Urothelium cell line (cell line): ENCODE measurements at regions not wholly inside any gene's neighbourhood (a gene's known extent, or its start where the extent isn't known, plus 50 kb on each side); places are given as distances from the start of the nearest gene placed in this dataset.

ENCODE experiments used
- DNase-seq: peaks from one replicate; pipeline ENCODE4 v3.0.0; 2011; ENCODE audit warnings: low spot score, mixed read lengths
- FAIRE-seq: peaks from 2 replicates; lab custom pipeline; 2011; peaks lifted over from hg19 to GRCh38; lab: Jason Lieb, UNC

DNA sequence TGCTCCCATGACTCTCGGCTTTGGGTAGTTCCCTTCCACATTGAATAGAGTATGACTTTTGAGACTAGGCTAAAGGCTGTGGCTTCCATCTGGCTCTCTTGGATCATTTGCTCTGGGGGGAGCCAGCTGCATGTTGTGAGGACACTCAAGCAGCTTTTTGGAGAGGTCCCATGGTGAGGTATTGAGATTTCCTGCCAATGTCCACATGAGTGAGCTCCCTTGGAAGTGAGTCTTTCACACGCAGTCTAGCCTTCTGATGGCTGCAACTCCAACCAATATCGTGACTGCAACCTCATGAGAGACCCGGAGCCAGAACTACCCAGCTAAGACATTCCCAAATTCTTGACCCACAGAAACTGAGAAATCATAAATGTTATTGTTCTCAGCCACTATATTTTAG, 127.7 kb upstream of the KAZN start:
- no peak for FAIRE-seq

DNA sequence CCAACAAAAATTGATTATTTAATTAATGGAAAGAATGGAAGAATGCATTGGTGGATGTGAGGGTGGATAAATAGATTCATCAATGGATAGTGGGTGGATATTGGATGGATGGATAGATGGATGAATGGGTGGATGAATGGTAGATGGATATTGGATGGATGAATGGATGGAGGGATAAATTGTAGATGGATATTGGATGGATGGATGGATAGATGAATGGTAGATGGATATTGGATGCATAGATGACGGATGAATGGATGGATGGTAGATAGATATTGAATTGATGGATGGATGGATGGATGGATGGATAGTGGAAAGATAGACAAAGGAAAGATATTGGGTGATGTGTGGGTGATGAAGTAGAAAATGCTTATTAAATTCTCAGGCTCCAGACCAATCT, 123.6 kb upstream of the KAZN start:
- FAIRE-seq (peak; percentile 48), DNase-seq (no peak)

More for the DNA sequence above, 127.7 kb upstream of the KAZN start:
- no peak for DNase-seq

DNA sequence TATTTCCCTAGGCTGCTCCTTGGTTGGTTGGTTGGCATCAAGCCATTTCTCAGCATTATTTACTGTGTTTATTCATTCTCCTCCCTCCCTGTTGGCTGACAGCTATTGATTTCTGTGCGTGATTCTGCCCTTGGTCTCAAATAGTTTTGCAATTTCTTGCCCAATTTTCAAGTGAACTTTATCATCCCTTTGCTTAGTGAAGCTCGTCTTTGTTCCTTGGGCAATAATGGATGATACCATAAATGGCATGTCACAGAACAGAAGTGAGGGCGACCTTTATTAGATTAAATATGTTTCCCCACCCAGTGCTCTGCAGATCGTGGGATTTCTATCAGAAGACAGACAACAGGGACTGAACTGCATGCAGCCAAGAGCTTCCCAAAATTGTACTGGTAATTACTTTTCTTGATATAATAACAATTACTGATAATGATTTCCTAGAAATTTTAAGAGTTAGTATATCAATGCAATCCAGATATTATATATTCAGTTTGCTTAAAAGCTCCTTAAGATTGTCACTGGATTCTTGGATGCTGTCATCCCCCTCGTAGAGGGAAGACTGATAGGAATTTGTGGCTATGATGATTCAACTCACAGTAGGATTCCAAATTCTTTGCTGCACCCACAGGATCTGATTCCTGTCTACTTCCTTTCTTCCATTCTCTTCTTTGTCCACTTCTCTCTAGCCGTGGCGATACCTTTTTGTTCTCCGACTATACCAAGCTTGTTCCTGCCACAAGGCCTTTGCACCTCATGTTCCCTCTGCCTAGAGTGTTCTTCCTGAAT, 122.1 kb upstream of the KAZN start:
- DNase-seq = peak; percentile 72
- no peak for FAIRE-seq

DNA sequence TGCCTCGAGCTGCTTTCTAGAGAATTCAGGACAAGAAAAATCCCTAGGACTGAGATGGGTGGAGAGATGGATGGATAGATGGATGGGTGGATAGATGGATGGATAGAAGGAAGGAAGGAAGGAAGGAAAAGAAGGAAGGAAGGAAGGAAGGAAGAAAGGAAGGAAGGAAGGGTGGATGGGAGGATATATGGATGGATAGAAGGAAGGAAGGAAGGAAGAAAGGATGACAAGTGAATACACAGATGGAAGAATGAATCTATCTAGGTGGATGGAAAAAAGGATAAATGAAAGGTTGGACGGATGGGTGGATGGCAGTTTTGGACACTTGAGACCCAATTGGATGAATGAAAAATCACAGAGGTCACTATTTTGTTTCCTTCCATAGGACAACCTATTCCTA, 120.4 kb upstream of the KAZN start:
- DNase-seq (no peak), FAIRE-seq (no peak)

DNA sequence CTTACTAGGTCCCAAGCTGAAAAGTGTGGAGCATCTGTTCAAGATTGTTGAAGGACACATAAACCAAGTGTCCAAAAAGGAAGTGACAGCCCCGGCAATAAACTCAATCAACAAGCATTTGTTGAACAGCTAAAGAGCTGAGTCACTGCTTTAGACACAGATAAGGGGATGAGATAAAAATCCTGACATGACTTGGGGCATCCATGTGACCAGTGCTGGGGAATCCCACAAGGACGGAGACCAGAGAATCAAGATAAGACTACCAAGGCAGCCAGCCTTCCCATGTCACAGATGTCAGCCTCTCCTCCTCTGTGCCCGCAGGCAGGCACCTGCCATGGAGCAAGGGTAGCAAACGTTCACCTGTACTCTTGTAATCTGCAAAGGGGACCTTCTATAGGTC, 118.6 kb upstream of the KAZN start:
- no peak for FAIRE-seq
- no peak for DNase-seq

DNA sequence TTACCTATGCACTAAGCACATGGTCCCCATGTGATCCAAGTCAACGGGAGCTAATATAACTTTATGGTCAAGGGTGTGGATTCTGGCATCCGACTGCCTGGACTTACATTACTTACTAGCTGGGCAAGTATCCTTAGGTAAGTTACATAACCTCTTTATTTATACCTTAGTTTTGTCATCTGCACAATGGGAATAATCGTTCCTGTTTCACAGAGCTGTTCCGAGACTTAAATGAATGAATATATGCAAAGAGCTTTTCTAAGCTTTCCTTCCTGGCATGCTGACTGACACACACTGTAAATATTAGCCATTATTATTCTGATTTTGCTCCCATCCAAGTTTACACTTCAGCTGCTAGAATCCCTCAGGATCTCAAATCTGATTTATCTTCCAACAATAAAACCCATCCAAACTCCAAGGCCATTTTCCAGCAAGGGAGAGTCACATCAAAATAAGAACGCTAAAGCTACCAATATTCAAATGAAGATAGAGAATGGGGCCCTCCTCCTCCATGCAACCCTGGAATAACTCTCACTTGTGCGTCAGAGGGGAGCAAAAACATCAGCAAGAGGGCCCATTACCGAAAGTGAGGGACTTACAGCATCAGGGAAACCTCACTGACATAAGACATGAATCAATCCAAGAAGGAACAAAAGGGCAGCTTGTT, 115.6 kb upstream of the KAZN start:
- DNase-seq (no peak), FAIRE-seq (no peak)

DNA sequence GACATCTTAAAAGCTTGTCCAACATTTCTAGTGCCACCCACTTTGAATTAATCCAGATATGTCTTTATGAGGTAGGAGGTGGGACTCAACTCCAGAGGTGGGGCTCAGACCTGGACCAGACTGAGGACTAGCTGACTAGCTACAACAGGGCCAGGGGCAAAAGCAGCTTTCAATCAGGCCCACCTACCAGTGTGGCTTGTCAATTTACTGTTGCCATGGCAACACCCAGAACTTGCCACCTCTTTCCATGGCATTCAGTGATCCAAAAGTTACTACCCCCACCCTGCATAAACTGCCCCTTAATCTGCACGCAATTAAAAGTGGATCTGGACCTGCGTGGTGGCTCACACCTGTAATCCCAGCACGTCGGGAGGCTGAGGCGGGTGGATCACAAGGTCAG, 113.2 kb upstream of the KAZN start:
- FAIRE-seq (no peak), DNase-seq (no peak)

DNA sequence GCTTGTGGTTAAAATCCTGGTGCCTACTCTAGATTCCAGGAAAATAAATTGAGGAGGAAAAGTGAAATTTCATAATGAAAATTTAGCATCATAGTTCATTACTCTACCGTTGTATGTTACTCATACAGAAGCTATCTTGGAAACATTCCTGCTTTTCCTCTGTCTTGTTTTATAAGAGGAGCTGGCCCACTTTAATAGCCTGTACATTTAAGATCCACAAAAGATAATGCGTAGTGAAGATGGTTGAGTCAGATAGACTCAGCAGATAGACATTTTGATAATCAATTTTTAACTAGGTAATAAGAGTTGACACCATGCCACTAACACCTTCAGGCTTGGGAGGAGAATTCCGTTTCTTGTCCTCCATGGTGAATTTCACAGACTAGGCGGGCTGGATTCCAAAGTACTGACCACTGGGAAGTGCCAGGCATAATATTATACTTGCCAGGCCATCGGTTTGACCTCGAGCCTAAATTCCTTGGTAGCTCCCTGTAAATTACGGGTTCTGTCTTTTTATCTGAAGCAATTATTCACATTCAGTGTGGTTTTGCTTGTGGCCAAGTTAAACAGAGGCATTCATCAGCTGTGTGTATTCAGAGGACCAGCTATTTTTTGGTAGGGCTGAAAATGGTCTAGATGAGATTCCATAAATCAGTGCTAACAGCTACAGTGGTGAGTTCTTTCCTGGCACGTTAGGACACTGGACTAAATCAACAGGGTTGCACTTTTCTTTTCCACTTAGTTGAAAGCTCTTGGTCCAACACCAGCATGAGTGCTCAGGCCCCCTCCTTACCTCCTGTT, 111.9 kb upstream of the KAZN start:
- FAIRE-seq = no peak

DNA sequence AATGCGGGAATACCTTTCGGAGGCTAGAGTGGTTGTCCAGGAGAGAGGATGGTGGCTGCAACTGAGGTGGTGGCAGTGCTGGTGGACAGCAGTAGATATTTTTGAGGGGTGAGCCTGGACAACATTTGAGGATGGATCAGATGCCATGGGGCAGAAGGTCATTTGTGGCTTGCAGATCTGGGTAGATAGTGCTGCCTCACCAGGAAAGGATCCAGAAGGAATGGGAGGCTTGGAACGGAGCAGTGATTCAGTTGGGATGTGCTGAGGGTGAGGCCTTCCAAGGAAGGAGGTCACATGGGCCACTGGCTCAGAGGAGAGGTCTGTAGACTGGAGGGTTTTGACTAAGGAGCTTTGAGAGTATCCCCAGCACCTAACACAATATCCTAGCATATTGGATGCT, 110.8 kb upstream of the KAZN start:
- FAIRE-seq = peak; percentile 30

More for the DNA sequence above, 111.9 kb upstream of the KAZN start:
- peak; percentile 69 for DNase-seq

DNA sequence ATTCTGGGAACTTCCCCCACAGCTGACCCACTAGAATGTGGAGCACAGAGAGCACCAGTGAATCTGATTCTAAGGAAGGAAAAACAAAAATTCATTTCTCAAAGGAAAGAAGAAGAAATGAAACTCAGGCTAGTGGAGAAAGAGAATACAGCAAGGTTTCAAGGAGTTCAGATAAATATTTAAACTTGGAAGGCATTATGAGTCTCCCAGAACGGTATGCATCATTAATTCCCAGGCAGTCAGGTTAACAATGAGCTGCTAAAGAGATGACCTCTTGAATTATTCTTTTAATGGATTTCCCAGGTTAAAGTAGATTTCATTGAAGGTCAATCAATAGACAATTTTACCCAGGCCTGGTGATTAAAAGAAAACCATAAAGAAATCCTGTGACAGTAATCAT, 103.6 kb upstream of the KAZN start:
- no peak for FAIRE-seq
- no peak for DNase-seq

More for the DNA sequence above, 110.8 kb upstream of the KAZN start:
- DNase-seq = peak; percentile 31

DNA sequence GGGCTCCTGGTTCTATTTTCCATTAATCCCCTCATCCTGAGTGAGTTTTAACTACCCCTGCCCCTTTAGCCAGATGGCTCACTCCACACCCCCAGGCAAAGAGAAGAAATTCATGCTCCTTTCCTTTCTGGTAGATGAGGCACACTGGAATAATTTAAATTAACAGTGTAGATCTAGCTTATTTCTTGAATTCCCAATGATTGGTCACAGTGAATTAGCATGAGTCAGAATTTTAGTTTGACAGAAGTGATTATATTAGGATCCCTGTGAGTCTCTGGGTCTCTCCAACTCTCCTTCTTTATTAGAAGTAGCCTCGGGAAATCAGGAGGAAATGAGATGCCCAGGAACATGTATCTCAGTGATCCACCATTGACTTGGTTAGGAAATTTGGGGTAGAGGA, 103.1 kb upstream of the KAZN start:
- FAIRE-seq = no peak
- no peak for DNase-seq

DNA sequence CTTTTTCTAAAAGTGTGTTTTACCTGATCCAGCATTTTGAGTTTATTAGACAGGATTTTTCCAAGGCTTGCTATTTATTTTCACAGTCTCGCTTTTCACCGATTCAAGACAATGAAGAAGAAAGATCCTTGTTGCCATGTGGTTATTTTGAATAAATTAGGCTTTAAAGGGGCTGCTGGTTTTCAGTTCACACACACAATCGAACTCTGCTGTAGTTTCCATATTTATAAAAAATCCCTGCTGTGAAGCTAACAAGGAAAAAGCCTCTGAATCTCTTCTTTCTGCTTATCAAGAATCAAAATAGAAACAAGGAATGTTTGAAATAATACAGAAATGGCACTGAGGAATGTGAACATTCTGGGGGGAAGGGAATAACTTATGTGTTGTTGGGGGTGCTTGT, 102.5 kb upstream of the KAZN start:
- DNase-seq = no peak
- no peak for FAIRE-seq

DNA sequence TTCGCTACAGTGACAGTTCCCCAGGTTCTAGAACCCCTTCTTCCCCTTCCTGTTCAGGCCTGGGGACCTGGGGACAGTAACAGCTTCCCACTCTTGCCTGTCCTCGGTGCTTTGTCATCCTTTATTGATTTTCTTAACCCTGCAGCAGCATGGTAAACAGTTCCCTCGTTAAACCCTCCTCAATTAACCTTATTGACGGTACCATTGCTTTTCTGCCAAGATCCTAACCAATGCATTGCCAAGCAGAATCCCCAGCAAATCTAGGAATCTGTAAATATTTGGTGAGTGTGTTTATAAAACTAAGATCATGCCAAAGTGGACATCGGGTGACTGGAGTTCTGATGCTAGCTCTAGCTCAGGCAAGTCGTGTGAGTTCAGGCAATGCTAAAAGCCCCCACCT, 99.6 kb upstream of the KAZN start:
- DNase-seq = no peak
- no peak for FAIRE-seq

DNA sequence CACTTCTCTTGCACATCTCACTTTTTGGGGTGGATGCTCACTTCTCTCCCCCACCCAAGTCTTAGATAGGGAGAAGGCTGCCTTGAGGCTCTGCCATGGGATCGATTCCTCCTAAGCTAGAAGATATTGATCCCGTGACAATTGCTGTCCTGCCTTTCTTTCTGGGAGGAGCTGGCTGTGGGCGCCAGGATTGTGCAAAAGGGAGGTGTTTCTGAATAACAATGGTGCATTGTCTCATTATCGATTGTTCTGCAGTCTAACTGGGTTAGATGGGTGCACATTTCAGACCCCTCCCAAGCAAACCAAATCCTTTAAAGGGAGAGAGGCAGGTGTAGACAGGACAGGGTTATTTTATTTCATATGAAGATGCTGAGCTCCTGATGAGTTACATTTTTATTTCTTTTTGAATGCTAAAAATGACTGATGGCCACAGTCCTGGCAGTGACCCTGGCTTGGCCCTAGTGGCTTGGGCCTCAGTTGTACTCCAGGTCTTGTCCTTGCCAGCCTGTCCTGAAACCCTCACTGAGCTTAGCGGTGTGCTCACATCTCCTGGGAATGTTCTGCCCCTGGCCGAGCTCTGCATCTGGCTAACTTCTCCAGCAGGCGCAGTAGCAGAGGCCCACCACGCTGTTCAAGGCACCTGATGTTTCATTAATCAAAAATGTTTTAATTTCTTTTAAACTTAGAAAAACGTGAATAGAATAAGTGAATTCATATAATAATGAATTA, 99.0 kb upstream of the KAZN start:
- FAIRE-seq (no peak), DNase-seq (no peak)

DNA sequence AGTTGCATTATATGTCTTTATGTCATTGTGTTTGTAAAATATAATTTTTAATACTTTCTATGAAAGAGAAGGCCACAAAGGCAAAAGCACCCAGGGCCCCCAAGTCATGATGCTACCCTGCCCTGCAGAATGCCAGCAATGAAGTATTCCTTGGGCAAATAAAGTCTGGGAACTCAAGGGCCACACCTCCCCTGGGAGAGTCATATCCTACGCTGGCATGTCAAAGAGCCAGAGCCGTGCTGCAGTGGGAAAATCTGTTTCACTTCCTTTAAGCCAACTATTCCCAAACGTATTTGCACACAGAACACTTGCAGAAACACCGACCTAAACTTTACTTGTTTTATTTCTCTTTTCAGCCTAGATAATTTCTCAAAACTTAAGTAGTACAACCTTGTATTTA, 98.4 kb upstream of the KAZN start:
- no peak for DNase-seq
- no peak for FAIRE-seq

DNA sequence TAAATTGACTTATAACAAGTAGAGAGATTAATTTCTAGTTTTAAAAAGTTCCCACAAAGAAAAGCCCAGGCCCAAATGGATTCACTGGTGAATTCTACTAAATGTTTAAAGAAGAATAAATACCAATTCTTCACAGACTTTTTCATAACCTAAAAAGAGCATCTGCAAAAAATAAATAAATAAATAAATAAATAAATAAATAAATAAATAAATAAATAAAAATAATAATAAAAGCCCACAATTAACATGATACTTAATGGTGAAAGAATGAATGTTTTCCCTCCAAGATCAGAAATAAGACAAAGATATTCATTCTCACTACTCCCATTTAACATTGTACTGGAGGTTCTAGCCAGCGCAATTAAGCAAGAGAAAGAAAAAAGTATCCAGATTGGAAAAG, 97.6 kb upstream of the KAZN start:
- FAIRE-seq (no peak), DNase-seq (no peak)

DNA sequence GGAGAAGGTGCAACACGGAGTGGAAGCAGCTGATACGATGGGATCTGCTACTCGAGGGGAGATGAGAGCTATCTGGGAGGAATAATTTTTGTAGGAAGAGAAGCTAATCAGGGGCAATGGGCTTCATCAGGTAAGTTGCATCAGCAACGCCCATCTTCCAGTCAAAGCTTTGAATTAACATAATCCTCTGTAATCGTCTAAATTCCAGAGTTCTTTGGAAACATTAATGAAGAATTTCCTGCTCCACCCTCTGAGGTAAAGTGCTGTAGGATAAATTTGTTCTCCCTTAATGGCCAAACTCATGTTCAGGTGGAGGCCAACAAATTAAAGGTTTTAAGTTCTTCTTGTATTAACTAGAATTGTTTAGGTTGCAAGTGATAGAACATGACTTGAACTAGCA, 94.0 kb upstream of the KAZN start:
- DNase-seq (no peak), FAIRE-seq (no peak)

DNA sequence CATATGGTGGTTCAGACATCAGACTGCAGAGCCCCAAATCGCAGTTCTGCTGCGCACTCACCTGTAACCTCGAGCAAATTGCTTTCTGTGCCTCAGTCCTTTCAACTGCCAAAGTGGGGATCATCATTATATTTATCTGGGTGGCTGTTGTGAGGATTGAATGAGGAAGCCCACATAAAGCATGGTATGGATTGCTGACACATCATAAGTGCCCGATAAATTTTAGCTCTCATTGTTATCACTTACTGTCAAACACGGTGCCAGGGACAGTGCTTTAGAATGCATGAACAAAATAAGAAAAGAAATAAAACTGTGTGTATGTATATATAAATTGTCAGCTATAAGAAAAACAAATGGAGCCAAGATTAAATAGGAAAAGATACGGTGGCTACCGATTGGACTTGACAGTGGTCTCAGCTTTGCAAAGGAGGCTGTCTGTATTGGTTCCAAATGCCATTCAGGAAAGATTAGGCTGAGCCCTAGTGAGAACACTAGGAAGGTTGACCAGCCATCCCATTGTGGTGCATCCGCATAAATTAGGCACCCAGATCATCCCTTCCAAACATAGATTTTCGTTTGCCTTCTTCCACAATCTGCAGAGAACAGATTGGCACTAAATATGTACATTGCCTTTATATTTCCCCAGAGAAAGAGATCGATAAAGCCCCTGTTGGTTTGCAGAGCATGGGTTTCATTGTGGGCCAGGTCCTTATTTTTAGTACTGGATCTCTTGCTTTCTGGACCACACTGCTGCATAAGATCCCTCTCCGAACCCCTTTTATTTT, 91.8 kb upstream of the KAZN start:
- FAIRE-seq (no peak), DNase-seq (no peak)

DNA sequence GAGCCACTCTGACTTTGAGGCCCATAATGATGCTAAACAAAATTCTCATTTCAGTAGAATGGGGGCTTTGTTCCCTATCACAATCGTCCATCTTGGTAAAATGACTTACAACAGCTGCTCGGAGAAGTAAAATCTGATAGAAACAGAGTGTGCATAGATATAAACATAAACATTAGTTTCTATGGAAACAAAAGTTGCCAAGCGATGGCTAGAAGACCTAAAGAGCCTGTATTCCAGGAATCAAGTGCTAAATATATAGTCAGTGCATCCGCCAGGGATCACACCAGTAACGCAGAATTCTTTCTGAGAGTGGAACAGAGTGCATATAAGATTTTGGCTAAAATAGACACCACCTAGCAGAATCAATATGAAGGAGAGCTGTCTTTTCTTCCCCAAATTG, 91.2 kb upstream of the KAZN start:
- no peak for FAIRE-seq
- no peak for DNase-seq

DNA sequence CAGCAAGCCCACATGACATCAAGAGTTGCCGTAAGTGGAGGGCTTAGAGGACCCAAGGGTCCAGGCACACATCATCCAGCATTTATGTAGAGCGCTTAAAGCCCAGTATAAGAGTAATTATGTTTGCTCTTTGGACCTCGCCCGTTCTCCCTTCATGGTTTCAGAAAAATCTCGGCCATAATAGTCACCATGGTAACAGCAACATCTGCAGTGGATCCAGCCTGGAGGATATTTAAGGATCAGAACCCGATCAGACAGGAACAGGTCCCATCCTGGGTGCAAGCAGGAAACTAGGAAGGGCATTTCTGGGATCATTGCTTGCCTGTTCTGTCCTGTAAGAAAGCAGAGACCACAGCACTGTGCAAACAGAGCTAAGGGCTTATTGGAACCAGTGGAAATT, 89.9 kb upstream of the KAZN start:
- FAIRE-seq (no peak), DNase-seq (no peak)
